Smooth muscle cell (in vitro differentiated cells): ENCODE measurements at regions not wholly inside any gene's neighbourhood (a gene's known extent, or its start where the extent isn't known, plus 50 kb on each side); places are given as distances from the start of the nearest gene placed in this dataset.

Source experiments
- DNase-seq: peaks from one replicate; lab custom pipeline; 2025; ENCODE audit not compliant: unreplicated experiment; lab: John Stamatoyannopoulos, UW
- H2AFZ ChIP-seq: fragments of 200-600 bp; sonication (generic); 2 replicates; pipeline ENCODE4 v1.6.0; 2016; ENCODE audit warnings: antibody characterized with exemption, low read depth, mild to moderate bottlenecking
- H3F3A ChIP-seq: fragments of 200-600 bp; sonication (generic); 2 replicates; pipeline ENCODE4 v1.6.0; 2017; ENCODE audit warnings: antibody characterized with exemption, low read depth
- H3K27ac ChIP-seq: fragments of 200-600 bp; sonication (generic); 2 replicates; pipeline ENCODE4 v1.5.1; 2016; ENCODE audit warnings: low read depth, mild to moderate bottlenecking
- H3K27me3 ChIP-seq: fragments of 200-600 bp; sonication (generic); 2 replicates; pipeline ENCODE4 v1.6.1; 2016; ENCODE audit warnings: low read depth, mild to moderate bottlenecking
- H3K36me3 ChIP-seq: fragments of 200-600 bp; sonication (generic); 2 replicates; pipeline ENCODE4 v1.5.1; 2016; ENCODE audit warnings: low read depth
- H3K4me1 ChIP-seq: fragments of 200-600 bp; sonication (generic); 2 replicates; pipeline ENCODE4 v1.5.1; 2016; ENCODE audit warnings: low read depth
- H3K4me2 ChIP-seq: fragments of 200-600 bp; sonication (generic); 2 replicates; pipeline ENCODE4 v1.6.0; 2016; ENCODE audit warnings: mild to moderate bottlenecking
- H3K4me3 ChIP-seq: fragments of 200-600 bp; sonication (generic); 2 replicates; pipeline ENCODE4 v1.5.1; 2016; ENCODE audit warnings: mild to moderate bottlenecking
- H3K79me2 ChIP-seq: fragments of 200-600 bp; sonication (generic); 2 replicates; pipeline ENCODE4 v1.6.0; 2016; ENCODE audit warnings: low read depth, mild to moderate bottlenecking
- H3K9ac ChIP-seq: fragments of 200-600 bp; sonication (generic); 2 replicates; pipeline ENCODE4 v1.6.0; 2016; ENCODE audit warnings: low read depth
- H3K9me3 ChIP-seq: fragments of 200-600 bp; sonication (generic); replicated peaks from 2 replicates; pipeline ENCODE4 v1.5.1; 2016; ENCODE audit warnings: low read depth
- H4K20me1 ChIP-seq: fragments of 200-600 bp; sonication (generic); 2 replicates; pipeline ENCODE4 v1.6.0; 2016; ENCODE audit warnings: low read depth
- CTCF ChIP-seq: fragments of 200-600 bp; sonication (generic); IDR thresholded peaks from 2 replicates; pipeline ENCODE4 v1.5.1; 2017; ENCODE audit warnings: borderline replicate concordance, mild to moderate bottlenecking, antibody characterized with exemption; ENCODE audit not compliant: insufficient read depth, poor library complexity, severe bottlenecking
- WGBS: methylation state at CpG from one replicate; pipeline ENCODE4 v1.1.7; 2016; ENCODE audit warnings: low lambda C conversion rate; 5-methylcytosine and 5-hydroxymethylcytosine counted together

GRCh38 chr12:41983856-41984255, 160.8 kb downstream of the GXYLT1 start:
- Histone ChIP-seq H3K4me3 (no peak overlapping the region), H3K9me3 (no peaks in the 10 kb centered on the region), H2AFZ (peak overlapping the region; percentile 71), H3K36me3 (no peaks in the 10 kb centered on the region), H3F3A (no peaks in the 10 kb centered on the region), H3K4me2 (no peak overlapping the region), H3K9ac (no peak overlapping the region), H3K27me3 (no peaks in the 10 kb centered on the region), H3K4me1 (peaks cover 6% of the 10 kb centered on the region), H4K20me1 (no peaks in the 10 kb centered on the region), H3K79me2 (no peaks in the 10 kb centered on the region), H3K27ac (no peak overlapping the region)
- TF ChIP-seq CTCF = no peak
- DNase-seq = no peak

- H3K4me3 ChIP-seq = no peak overlapping the region
- no peak for DNase-seq
- 20% methylated on average over 1 of the region's 1 CpG for WGBS
- no peaks in the 10 kb centered on the region for H3F3A ChIP-seq
- no peak for TF ChIP-seq CTCF
- H3K9ac ChIP-seq = no peak overlapping the region
- H3K4me2 ChIP-seq = no peak overlapping the region
- H3K9me3 ChIP-seq = no peaks in the 10 kb centered on the region
- H3K27ac ChIP-seq = no peak overlapping the region
- H4K20me1 ChIP-seq = no peaks in the 10 kb centered on the region
- no peaks in the 10 kb centered on the region for H3K36me3 ChIP-seq
- H2AFZ ChIP-seq = peak overlapping the region; percentile 71
- H3K4me1 ChIP-seq = peaks cover 6% of the 10 kb centered on the region
- H3K79me2 ChIP-seq = no peaks in the 10 kb centered on the region
- no peaks in the 10 kb centered on the region for H3K27me3 ChIP-seq
These were observed 161.3 kb downstream of the GXYLT1 start for GRCh38 chr12:41983394-41983793.

- H3K4me2 ChIP-seq = no peak overlapping the region
- no peaks in the 10 kb centered on the region for H4K20me1 ChIP-seq
- no peaks in the 10 kb centered on the region for H3F3A ChIP-seq
- no peaks in the 10 kb centered on the region for H3K9me3 ChIP-seq
- WGBS = 83% methylated on average over 1 of the region's 1 CpG
- no peaks in the 10 kb centered on the region for H3K79me2 ChIP-seq
- H2AFZ ChIP-seq = no peak overlapping the region
- no peak overlapping the region for H3K27ac ChIP-seq
- DNase-seq = no peak
- no peak for TF ChIP-seq CTCF
- no peak overlapping the region for H3K4me3 ChIP-seq
- no peak overlapping the region for H3K9ac ChIP-seq
- peaks cover 6% of the 10 kb centered on the region for H3K4me1 ChIP-seq
- H3K27me3 ChIP-seq = no peaks in the 10 kb centered on the region
- H3K36me3 ChIP-seq = no peaks in the 10 kb centered on the region
These were observed 162.9 kb downstream of the GXYLT1 start for GRCh38 chr12:41981758-41982157.

- Histone ChIP-seq H2AFZ (peak overlapping the region; percentile 49), H3K4me1 (peaks cover 6% of the 10 kb centered on the region), H3K4me2 (peak overlapping the region; percentile 34), H3K36me3 (no peaks in the 10 kb centered on the region), H3F3A (no peaks in the 10 kb centered on the region), H3K27ac (no peak overlapping the region), H3K9ac (no peak overlapping the region), H3K79me2 (no peaks in the 10 kb centered on the region), H3K9me3 (no peaks in the 10 kb centered on the region), H4K20me1 (no peaks in the 10 kb centered on the region), H3K4me3 (no peak overlapping the region), H3K27me3 (no peaks in the 10 kb centered on the region)
- DNase-seq = no peak
- TF ChIP-seq CTCF = no peak
- WGBS = 54% methylated on average over 2 of the region's 2 CpGs
These were observed 163.7 kb downstream of the GXYLT1 start for GRCh38 chr12:41981013-41981412.
